ENCODE measurements at regions not wholly inside any gene's neighbourhood (a gene's known extent, or its start where the extent isn't known, plus 50 kb on each side); places are given as distances from the start of the nearest gene placed in this dataset.
"Not testable (repeated sequence)": the region's sequence is repeated elsewhere in the genome, so short reads cannot be mapped to it uniquely, and the experiment has no call there.

DNA sequence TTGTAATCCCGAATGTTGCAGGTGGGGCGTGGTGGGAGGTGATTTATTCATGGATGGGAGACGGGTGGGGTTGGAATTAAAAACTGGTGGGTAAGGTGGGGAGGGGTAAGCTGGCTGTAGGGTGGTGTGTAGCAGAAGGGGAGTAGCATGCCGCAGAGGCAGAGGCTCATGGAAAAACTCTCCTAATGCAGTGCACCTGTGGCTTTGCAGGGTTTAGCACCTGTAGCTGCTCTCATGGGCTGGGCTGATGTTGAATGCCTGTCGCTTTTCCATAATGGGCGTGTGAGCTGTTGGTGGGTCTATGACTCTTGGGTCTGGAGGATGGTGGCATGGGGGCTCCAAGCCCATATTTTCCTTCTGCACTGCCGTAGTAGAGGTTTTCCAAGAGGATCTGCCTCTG, 169.0 kb upstream of the ZNF519 start:
- not testable (repeated sequence) for TF ChIP-seq POLR2A (IDR thresholded peaks at IDR 0.05; ENCODE audit: extremely low read depth, insufficient read length)
- TF ChIP-seq, protein P1, sequence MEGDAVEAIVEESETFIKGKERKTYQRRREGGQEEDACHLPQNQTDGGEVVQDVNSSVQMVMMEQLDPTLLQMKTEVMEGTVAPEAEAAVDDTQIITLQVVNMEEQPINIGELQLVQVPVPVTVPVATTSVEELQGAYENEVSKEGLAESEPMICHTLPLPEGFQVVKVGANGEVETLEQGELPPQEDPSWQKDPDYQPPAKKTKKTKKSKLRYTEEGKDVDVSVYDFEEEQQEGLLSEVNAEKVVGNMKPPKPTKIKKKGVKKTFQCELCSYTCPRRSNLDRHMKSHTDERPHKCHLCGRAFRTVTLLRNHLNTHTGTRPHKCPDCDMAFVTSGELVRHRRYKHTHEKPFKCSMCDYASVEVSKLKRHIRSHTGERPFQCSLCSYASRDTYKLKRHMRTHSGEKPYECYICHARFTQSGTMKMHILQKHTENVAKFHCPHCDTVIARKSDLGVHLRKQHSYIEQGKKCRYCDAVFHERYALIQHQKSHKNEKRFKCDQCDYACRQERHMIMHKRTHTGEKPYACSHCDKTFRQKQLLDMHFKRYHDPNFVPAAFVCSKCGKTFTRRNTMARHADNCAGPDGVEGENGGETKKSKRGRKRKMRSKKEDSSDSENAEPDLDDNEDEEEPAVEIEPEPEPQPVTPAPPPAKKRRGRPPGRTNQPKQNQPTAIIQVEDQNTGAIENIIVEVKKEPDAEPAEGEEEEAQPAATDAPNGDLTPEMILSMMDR (IDR thresholded peaks at IDR 0.05; ENCODE audit: low read depth, low read length): not testable (repeated sequence)
- TF ChIP-seq, protein P2, sequence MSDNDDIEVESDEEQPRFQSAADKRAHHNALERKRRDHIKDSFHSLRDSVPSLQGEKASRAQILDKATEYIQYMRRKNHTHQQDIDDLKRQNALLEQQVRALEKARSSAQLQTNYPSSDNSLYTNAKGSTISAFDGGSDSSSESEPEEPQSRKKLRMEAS (IDR thresholded peaks at IDR 0.05; ENCODE audit: low read depth, low read length): not testable (repeated sequence)

Data from NB4 (cell line).